Skeletal muscle tissue (tissue), 3 donors: ENCODE measurements at regions not wholly inside any gene's neighbourhood (a gene's known extent, or its start where the extent isn't known, plus 50 kb on each side); places are given as distances from the start of the nearest gene placed in this dataset.
"Not testable (repeated sequence)": the region's sequence is repeated elsewhere in the genome, so short reads cannot be mapped to it uniquely, and the experiment has no call there.

Experiments used
- H3K27ac ChIP-seq: one replicate; pipeline ENCODE4 v1.7.0; 2013; ENCODE audit warnings: mild to moderate bottlenecking, low read depth, low read length, inconsistent platforms
- H3K27me3 ChIP-seq, 3 donors: one replicate each; pipeline ENCODE4 v1.7.0; 2013; ENCODE audit warnings: low read length in 3 of 3; ENCODE audit not compliant: control insufficient read depth in 3 of 3, insufficient read depth in 3 of 3
- H3K36me3 ChIP-seq, 3 donors: one replicate each; pipeline ENCODE4 v1.7.0; 2013; ENCODE audit warnings: low read length in 3 of 3; ENCODE audit not compliant: control insufficient read depth in 3 of 3, insufficient read depth in 3 of 3
- H3K4me1 ChIP-seq, 3 donors: one replicate each; pipeline ENCODE4 v1.7.0; 2013; ENCODE audit warnings: low read length in 3 of 3, mild to moderate bottlenecking in 3 of 3; ENCODE audit not compliant: control insufficient read depth in 3 of 3, insufficient read depth in 3 of 3
- H3K4me3 ChIP-seq, 3 donors: one replicate each; pipeline ENCODE4 v1.7.0; 2013; ENCODE audit warnings: low read length in 3 of 3
- H3K9ac ChIP-seq, 3 donors: one replicate each; pipeline ENCODE4 v1.7.0; 2013; ENCODE audit warnings: low read length in 3 of 3, mild to moderate bottlenecking in 3 of 3, moderate library complexity in 2 of 3, low read depth in 1 of 3
- H3K9me3 ChIP-seq, 3 donors: one replicate each; pipeline ENCODE4 v1.7.0; 2013; ENCODE audit warnings: low read length in 3 of 3; ENCODE audit not compliant: control insufficient read depth in 3 of 3
- donor health status: Osteomylitis.

GRCh38 chr15:31605467-31605931 is 278.9 kb downstream of the KLF13 start:
- no peak overlapping the region for H3K27ac ChIP-seq
- no peaks in the 10 kb centered on the region for H3K36me3 ChIP-seq
- H3K27me3 ChIP-seq, result no peaks in the 10 kb centered on the region
- H3K4me1 ChIP-seq, result no peaks in the 10 kb centered on the region
- H3K9ac ChIP-seq, result no peak overlapping the region
- H3K4me3 ChIP-seq, result no peak overlapping the region
- no peaks in the 10 kb centered on the region for H3K9me3 ChIP-seq

GRCh38 chr15:31606194-31606669 is 279.6 kb downstream of the KLF13 start:
- H3K27me3 ChIP-seq, result no peaks in the 10 kb centered on the region
- no peak overlapping the region for H3K9ac ChIP-seq
- no peaks in the 10 kb centered on the region for H3K9me3 ChIP-seq
- H3K4me3 ChIP-seq, result no peak overlapping the region
- H3K4me1 ChIP-seq, result no peaks in the 10 kb centered on the region
- H3K27ac ChIP-seq, result no peak overlapping the region
- no peaks in the 10 kb centered on the region for H3K36me3 ChIP-seq

GRCh38 chr15:31606931-31607497 is 280.4 kb downstream of the KLF13 start:
- Histone ChIP-seq H3K9me3 (no peaks in the 10 kb centered on the region), H3K27ac (no peak overlapping the region), H3K36me3 (no peaks in the 10 kb centered on the region), H3K4me3 (no peak overlapping the region), H3K9ac (no peak overlapping the region), H3K4me1 (no peaks in the 10 kb centered on the region), H3K27me3 (no peaks in the 10 kb centered on the region)

GRCh38 chr15:31607656-31608055 is 281.0 kb downstream of the KLF13 start:
- H3K9me3 ChIP-seq, result no peaks in the 10 kb centered on the region
- no peak overlapping the region for H3K27ac ChIP-seq
- H3K4me1 ChIP-seq, result no peaks in the 10 kb centered on the region
- H3K36me3 ChIP-seq, result no peaks in the 10 kb centered on the region
- no peaks in the 10 kb centered on the region for H3K27me3 ChIP-seq
- H3K4me3 ChIP-seq, result no peak overlapping the region
- no peak overlapping the region for H3K9ac ChIP-seq

GRCh38 chr15:31609258-31609681 is 282.6 kb downstream of the KLF13 start:
- Histone ChIP-seq H3K27me3 (no peaks in the 10 kb centered on the region), H3K36me3 (no peaks in the 10 kb centered on the region), H3K4me3 (no peak overlapping the region), H3K9ac (no peak overlapping the region), H3K9me3 (no peaks in the 10 kb centered on the region), H3K27ac (no peak overlapping the region), H3K4me1 (no peaks in the 10 kb centered on the region)

GRCh38 chr15:31609906-31610305 is 283.3 kb downstream of the KLF13 start:
- Histone ChIP-seq H3K4me3 (no peak overlapping the region), H3K27ac (no peak overlapping the region), H3K36me3 (no peaks in the 10 kb centered on the region), H3K9ac (no peak overlapping the region), H3K4me1 (no peaks in the 10 kb centered on the region), H3K9me3 (no peaks in the 10 kb centered on the region), H3K27me3 (no peaks in the 10 kb centered on the region)

GRCh38 chr15:31615643-31616415 is 289.2 kb downstream of the KLF13 start:
- H3K27ac ChIP-seq, result no peak overlapping the region
- H3K4me3 ChIP-seq, result no peak overlapping the region
- H3K4me1 ChIP-seq, result no peaks in the 10 kb centered on the region
- peaks cover 0 to 5% (median 2%) of the 10 kb centered on the region in 3 donors for H3K9me3 ChIP-seq
- H3K27me3 ChIP-seq, result no peaks in the 10 kb centered on the region
- no peak overlapping the region for H3K9ac ChIP-seq
- no peaks in the 10 kb centered on the region for H3K36me3 ChIP-seq

- not testable (repeated sequence) for H3K27me3 ChIP-seq, H3K9me3 ChIP-seq, H3K27ac ChIP-seq, H3K36me3 ChIP-seq, H3K9ac ChIP-seq, H3K4me1 ChIP-seq, H3K4me3 ChIP-seq
These were observed 296.7 kb downstream of the KLF13 start for GRCh38 chr15:31623297-31623696.

GRCh38 chr15:31624115-31624514 is 297.5 kb downstream of the KLF13 start:
- not testable (repeated sequence) for H3K36me3 ChIP-seq, H3K27me3 ChIP-seq, H3K4me3 ChIP-seq, H3K4me1 ChIP-seq, H3K27ac ChIP-seq, H3K9ac ChIP-seq, H3K9me3 ChIP-seq

- not testable (repeated sequence) for H3K36me3 ChIP-seq, H3K4me1 ChIP-seq, H3K27ac ChIP-seq, H3K9me3 ChIP-seq, H3K4me3 ChIP-seq, H3K9ac ChIP-seq, H3K27me3 ChIP-seq
These were observed 309.1 kb downstream of the KLF13 start for GRCh38 chr15:31635715-31636114.
